NB4 (cell line): ENCODE measurements at regions not wholly inside any gene's neighbourhood (a gene's known extent, or its start where the extent isn't known, plus 50 kb on each side); places are given as distances from the start of the nearest gene placed in this dataset.

ENCODE experiments used
- DNase-seq: peaks from one replicate; pipeline ENCODE4 v3.0.0; 2010; ENCODE audit warnings: low read depth
- H3K4me3 ChIP-seq: one replicate; pipeline ENCODE4 v1.5.1; 2011; ENCODE audit warnings: mild to moderate bottlenecking, low read depth, low read length, moderate library complexity
- CTCF ChIP-seq: IDR thresholded peaks from one replicate; pipeline ENCODE4 v1.5.1; 2012; ENCODE audit warnings: low read depth, low read length
- MAX ChIP-seq: IDR thresholded peaks from 2 replicates; pipeline ENCODE4 v1.6.1; 2011; ENCODE audit warnings: low read depth, low read length
- MYC ChIP-seq: IDR thresholded peaks from 2 replicates; pipeline ENCODE4 v1.6.1; 2011; ENCODE audit warnings: low read depth, low read length
- POLR2A ChIP-seq: IDR thresholded peaks from 2 replicates; pipeline ENCODE4 v1.6.1; 2011; ENCODE audit warnings: mild to moderate bottlenecking; ENCODE audit not compliant: insufficient read length; ENCODE audit errors: extremely low read depth

- TF ChIP-seq MYC (no peak), POLR2A (no peak), MAX (no peak), CTCF (no peak)
- DNase-seq = no peak
These were observed 521.6 kb downstream of the SNAPC1 start for GRCh38 chr14:62283837-62284236.

DNA sequence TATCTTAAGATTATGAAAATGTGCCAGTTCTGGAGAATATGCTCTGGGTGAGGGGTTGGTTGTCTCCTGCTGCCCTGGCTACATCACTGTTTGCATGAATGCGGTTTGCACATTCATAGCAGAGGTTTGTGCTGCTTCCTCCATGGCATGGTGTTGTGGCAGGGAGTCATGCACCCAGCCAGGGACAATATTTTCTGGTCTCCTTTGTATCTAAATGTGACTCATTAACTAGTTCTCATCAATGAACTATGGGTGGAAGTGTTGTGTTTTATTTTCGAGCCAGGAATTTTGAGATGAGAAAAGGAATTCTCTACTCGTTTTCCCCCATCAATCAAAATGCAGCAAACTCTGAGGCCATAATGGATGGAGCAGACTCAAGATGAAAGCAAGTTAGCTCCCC lies 527.3 kb downstream of the SNAPC1 start:
- no peak for DNase-seq
- TF ChIP-seq CTCF = no peak
- TF ChIP-seq MAX = no peak
- TF ChIP-seq MYC = no peak
- no peak for TF ChIP-seq POLR2A

More at GRCh38 chr14:62283837-62284236, 521.6 kb downstream of the SNAPC1 start:
- H3K4me3 ChIP-seq = no peak overlapping the region

GRCh38 chr14:62301080-62301479 lies 538.9 kb downstream of the SNAPC1 start:
- TF ChIP-seq MYC (no peak), CTCF (no peak), MAX (no peak), POLR2A (no peak)
- no peak overlapping the region for H3K4me3 ChIP-seq
- DNase-seq = no peak

More for the DNA sequence above, 527.3 kb downstream of the SNAPC1 start:
- H3K4me3 ChIP-seq = no peak overlapping the region

DNA sequence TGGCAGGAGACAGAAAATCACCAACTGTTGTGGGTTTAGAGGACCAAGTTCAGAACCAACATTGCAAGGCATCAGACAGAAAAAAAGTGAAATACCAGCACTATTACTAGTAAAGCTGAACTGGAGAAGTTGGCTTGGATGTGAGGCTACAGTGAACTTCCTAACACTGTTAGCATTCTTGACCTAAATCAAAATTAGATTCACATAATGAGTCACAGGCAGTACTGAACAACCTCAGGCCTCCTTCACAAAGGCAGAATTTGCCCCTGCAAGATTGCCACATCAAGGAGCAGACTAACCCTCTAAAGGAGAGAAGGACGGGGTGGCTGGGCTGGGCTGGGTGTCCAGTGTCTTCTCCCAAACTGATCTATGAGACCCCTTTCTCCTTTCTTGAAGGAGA lies 539.7 kb downstream of the SNAPC1 start:
- TF ChIP-seq MAX (no peak), MYC (no peak), CTCF (no peak)
- DNase-seq = no peak
- no peak overlapping the region for H3K4me3 ChIP-seq

DNA sequence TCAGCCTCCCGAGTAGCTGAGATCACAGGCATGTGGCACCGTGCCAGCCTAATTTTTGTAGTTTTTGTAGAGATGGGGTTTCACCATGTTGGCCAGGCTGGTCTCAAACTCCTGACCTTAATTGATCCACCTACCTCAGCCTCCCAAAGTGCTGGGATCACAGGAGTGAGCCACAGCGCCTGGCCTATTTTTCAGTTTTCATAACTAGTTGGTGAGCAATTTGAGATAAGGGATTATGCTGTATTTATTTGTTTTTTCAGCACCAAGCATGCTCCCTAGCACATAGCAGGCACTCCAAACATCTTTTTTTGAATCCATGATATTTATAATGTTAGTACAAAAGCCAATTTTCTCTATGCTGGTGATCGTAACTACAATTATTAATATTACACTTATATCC lies 541.2 kb downstream of the SNAPC1 start:
- H3K4me3 ChIP-seq = no peak overlapping the region
- no peak for DNase-seq
- TF ChIP-seq CTCF = no peak
- no peak for TF ChIP-seq MAX
- TF ChIP-seq MYC = no peak
- TF ChIP-seq POLR2A = no peak

GRCh38 chr14:62304257-62304656 lies 542.0 kb downstream of the SNAPC1 start:
- TF ChIP-seq MYC (no peak), MAX (no peak), CTCF (no peak), POLR2A (no peak)
- DNase-seq = no peak
- no peak overlapping the region for H3K4me3 ChIP-seq
